Thyroid gland (tissue), 4 donors: ENCODE measurements at regions not wholly inside any gene's neighbourhood (a gene's known extent, or its start where the extent isn't known, plus 50 kb on each side); places are given as distances from the start of the nearest gene placed in this dataset.

Experiments
- POLR2A ChIP-seq, 2 donors: fragments of 450-650 bp; IDR thresholded peaks; one replicate each; pipeline ENCODE4 v1.6.1; 2017; ENCODE audit warnings: antibody characterized with exemption in 2 of 2, mild to moderate bottlenecking in 2 of 2, moderate library complexity in 1 of 2
- TF ChIP-seq, protein P1 (sequence below), 6 experiments: fragments of 200-600 bp in 3 of 6; fragments of 450-650 bp in 3 of 6; sonication (generic) in 3 of 6; IDR thresholded peaks; one replicate each; pipeline ENCODE4 v1.5.1; 2016 to 2019; ENCODE audit warnings: antibody characterized with exemption in 6 of 6, mild to moderate bottlenecking in 2 of 6, inconsistent platforms in 1 of 6, moderate library complexity in 1 of 6

DNA sequence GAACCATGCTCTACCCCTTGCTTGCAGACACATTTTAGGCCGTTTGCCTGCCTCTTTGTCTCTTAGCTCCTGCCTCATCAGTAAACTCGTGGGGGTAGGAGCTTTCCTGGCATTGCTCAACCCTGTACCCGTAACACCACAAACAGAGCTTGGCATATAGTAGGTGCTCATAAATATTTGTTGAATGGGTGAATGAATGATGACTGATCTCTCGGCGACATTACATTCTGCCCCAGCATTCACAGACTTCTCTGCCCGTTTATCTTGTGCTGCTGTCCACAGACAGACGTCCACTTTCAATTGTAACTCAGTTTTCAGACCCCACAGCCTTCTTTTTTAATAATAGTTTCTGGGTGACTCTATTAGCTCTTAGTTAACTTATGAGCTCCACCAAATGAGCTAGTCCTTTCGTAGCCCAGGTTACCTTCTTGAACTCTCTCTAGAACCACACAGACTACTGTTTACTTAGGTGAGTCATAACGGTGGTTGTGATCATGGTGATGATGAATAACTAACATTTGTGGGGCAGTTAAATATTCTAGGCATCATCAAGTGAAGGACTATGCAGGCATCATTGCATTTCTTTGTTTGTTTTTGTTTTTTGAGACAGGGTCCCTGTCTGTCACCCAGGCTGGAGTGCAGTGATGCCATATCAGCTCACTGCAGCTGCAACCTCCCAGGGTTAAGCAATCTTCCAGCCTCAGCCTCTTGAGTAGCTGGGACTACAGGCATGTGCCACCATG is 188.4 kb downstream of the ADAMTS15 start:
- TF ChIP-seq POLR2A (IDR thresholded peaks at IDR 0.05), result no peak
- TF ChIP-seq, protein P1, sequence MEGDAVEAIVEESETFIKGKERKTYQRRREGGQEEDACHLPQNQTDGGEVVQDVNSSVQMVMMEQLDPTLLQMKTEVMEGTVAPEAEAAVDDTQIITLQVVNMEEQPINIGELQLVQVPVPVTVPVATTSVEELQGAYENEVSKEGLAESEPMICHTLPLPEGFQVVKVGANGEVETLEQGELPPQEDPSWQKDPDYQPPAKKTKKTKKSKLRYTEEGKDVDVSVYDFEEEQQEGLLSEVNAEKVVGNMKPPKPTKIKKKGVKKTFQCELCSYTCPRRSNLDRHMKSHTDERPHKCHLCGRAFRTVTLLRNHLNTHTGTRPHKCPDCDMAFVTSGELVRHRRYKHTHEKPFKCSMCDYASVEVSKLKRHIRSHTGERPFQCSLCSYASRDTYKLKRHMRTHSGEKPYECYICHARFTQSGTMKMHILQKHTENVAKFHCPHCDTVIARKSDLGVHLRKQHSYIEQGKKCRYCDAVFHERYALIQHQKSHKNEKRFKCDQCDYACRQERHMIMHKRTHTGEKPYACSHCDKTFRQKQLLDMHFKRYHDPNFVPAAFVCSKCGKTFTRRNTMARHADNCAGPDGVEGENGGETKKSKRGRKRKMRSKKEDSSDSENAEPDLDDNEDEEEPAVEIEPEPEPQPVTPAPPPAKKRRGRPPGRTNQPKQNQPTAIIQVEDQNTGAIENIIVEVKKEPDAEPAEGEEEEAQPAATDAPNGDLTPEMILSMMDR (IDR thresholded peaks at IDR 0.05), result no peak
